PFSK-1 (cell line): ENCODE measurements at regions not wholly inside any gene's neighbourhood (a gene's known extent, or its start where the extent isn't known, plus 50 kb on each side); places are given as distances from the start of the nearest gene placed in this dataset.

Experiments
- POLR2AphosphoS5 ChIP-seq: IDR thresholded peaks from 2 replicates; pipeline ENCODE4 v1.6.1; 2012; ENCODE audit warnings: low read depth, mild to moderate bottlenecking, control low read depth, low read length, moderate library complexity
- REST ChIP-seq, 2 experiments: IDR thresholded peaks; 2 replicates each; pipeline versions ENCODE4 v1.6.1 to v1.8.0; 2011 to 2012; ENCODE audit warnings: low read depth in 2 of 2, low read length in 2 of 2, control low read depth in 1 of 2, inconsistent platforms in 1 of 2, mild to moderate bottlenecking in 1 of 2, moderate library complexity in 1 of 2; ENCODE audit not compliant: insufficient read depth in 1 of 2
- TAF1 ChIP-seq: IDR thresholded peaks from 2 replicates; pipeline ENCODE4 v1.6.1; 2012; ENCODE audit warnings: low read length, control low read depth, borderline replicate concordance; ENCODE audit not compliant: insufficient read depth

GRCh38 chr13:68987585-68987984 lies 1120.0 kb upstream of the ATXN8OS start:
- TF ChIP-seq REST (IDR thresholded peaks at IDR 0.05; ENCODE audit: insufficient read depth in 1 of 2, low read depth in 2 of 2, low read length in 2 of 2) (no peak), TAF1 (no peak), POLR2AphosphoS5 (no peak)
